HuH-7.5 (cell line): ENCODE measurements at regions not wholly inside any gene's neighbourhood (a gene's known extent, or its start where the extent isn't known, plus 50 kb on each side); places are given as distances from the start of the nearest gene placed in this dataset.
"Not testable (repeated sequence)": the region's sequence is repeated elsewhere in the genome, so short reads cannot be mapped to it uniquely, and the experiment has no call there.

Experiments used
- DNase-seq: peaks from one replicate; pipeline ENCODE4 v3.0.0; 2011; ENCODE audit warnings: low spot score

GRCh38 chr7:101146-102046 lies 91.0 kb upstream of the FAM20C start:
- no peak for DNase-seq

- DNase-seq: no peak
These were observed 90.2 kb upstream of the FAM20C start for GRCh38 chr7:102047-102711.

- no peak for DNase-seq
These were observed 89.7 kb upstream of the FAM20C start for GRCh38 chr7:102721-103120.

- not testable (repeated sequence) for DNase-seq
These were observed 88.4 kb upstream of the FAM20C start for GRCh38 chr7:103981-104380.

GRCh38 chr7:105002-105401 lies 87.4 kb upstream of the FAM20C start:
- DNase-seq: no peak

GRCh38 chr7:106356-106755 lies 86.0 kb upstream of the FAM20C start:
- DNase-seq: no peak

- no peak for DNase-seq
These were observed 85.1 kb upstream of the FAM20C start for GRCh38 chr7:107233-107632.

GRCh38 chr7:107907-108306 lies 84.5 kb upstream of the FAM20C start:
- DNase-seq: no peak

- DNase-seq: no peak
These were observed 83.3 kb upstream of the FAM20C start for GRCh38 chr7:109094-109493.

- no peak for DNase-seq
These were observed 82.3 kb upstream of the FAM20C start for GRCh38 chr7:109898-110556.

GRCh38 chr7:110557-111232 lies 81.7 kb upstream of the FAM20C start:
- no peak for DNase-seq

GRCh38 chr7:111591-111990 lies 80.8 kb upstream of the FAM20C start:
- no peak for DNase-seq

GRCh38 chr7:112881-113280 lies 79.5 kb upstream of the FAM20C start:
- DNase-seq: no peak

GRCh38 chr7:115274-115911 lies 77.0 kb upstream of the FAM20C start:
- no peak for DNase-seq

GRCh38 chr7:116188-116981 lies 76.0 kb upstream of the FAM20C start:
- DNase-seq: no peak

- no peak for DNase-seq
These were observed 74.3 kb upstream of the FAM20C start for GRCh38 chr7:117836-118614.

- no peak for DNase-seq
These were observed 73.6 kb upstream of the FAM20C start for GRCh38 chr7:118615-119391.

GRCh38 chr7:119392-120163 lies 72.8 kb upstream of the FAM20C start:
- no peak for DNase-seq
